ENCODE measurements at regions not wholly inside any gene's neighbourhood (a gene's known extent, or its start where the extent isn't known, plus 50 kb on each side); places are given as distances from the start of the nearest gene placed in this dataset.

- TF ChIP-seq, protein P1, sequence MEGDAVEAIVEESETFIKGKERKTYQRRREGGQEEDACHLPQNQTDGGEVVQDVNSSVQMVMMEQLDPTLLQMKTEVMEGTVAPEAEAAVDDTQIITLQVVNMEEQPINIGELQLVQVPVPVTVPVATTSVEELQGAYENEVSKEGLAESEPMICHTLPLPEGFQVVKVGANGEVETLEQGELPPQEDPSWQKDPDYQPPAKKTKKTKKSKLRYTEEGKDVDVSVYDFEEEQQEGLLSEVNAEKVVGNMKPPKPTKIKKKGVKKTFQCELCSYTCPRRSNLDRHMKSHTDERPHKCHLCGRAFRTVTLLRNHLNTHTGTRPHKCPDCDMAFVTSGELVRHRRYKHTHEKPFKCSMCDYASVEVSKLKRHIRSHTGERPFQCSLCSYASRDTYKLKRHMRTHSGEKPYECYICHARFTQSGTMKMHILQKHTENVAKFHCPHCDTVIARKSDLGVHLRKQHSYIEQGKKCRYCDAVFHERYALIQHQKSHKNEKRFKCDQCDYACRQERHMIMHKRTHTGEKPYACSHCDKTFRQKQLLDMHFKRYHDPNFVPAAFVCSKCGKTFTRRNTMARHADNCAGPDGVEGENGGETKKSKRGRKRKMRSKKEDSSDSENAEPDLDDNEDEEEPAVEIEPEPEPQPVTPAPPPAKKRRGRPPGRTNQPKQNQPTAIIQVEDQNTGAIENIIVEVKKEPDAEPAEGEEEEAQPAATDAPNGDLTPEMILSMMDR (conservative IDR thresholded peaks at IDR 0.05; ENCODE audit: low read length): no peak
- no peak for TF ChIP-seq EZH2phosphoT487 (IDR thresholded peaks at IDR 0.05; ENCODE audit: borderline replicate concordance)
Measured at GRCh38 chr5:103456476-103456875, 106.1 kb downstream of the NUDT12 start.

Data from Loucy (cell line).